GM18951 (cell line): ENCODE measurements at regions not wholly inside any gene's neighbourhood (a gene's known extent, or its start where the extent isn't known, plus 50 kb on each side); places are given as distances from the start of the nearest gene placed in this dataset.

ENCODE experiments used
- POLR2A ChIP-seq: IDR thresholded peaks from 4 replicates; pipeline ENCODE4 v1.6.1; 2011; ENCODE audit warnings: mild to moderate bottlenecking; ENCODE audit not compliant: insufficient read length, insufficient read depth; ENCODE audit errors: extremely low read depth
- in situ Hi-C: fragments of 300-500 bp; cut with MboI; formaldehyde crosslinking; loops from one replicate; pipeline ENCODE4 v1.12.0; 2022; ENCODE audit warnings: low sequenced_read_pairs, mixed read lengths, inconsistent platforms; ENCODE audit not compliant: unreplicated experiment

DNA sequence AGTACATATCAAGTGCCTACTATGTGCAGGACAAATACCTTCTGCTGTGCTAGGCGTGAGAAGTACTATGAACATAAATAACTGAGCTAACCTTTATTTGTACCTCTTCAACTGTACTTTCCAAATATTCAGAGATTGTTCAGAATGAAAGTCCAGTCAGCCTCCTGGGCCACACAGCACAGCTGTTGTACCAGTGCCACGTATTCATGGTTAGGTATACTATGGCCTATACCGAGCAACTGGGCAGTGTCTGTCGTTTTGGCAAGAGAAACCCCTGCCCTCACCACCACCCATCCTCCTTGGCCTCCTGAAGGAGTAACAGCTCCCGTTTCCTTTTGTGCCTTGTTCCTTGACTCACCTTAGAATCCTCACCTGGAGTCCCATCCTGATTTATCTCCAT lies 53.0 kb downstream of the RASSF10 start:
- TF ChIP-seq POLR2A, result no peak
- in situ Hi-C loops, result no loop called here

DNA sequence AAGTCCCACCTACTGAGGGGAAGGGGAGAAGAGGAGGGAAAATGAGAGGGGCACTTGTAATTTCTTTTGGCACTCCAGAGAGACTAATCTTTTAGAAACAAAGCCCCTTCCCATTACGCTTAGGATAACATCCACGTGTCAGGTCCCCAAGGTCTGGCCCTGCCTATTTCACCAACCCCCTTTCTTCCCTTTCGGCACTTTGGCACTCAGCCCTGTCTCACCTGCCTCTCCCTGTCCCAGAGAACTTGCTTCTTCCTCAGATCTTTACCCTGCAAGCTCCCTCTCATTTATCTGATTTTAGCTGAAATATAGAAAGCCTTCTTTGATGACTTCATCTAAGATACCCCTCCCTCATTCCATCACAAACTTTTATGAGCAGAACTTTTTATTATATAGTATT lies 55.5 kb downstream of the RASSF10 start:
- TF ChIP-seq POLR2A, result no peak
- in situ Hi-C loops, result no loop called here

DNA sequence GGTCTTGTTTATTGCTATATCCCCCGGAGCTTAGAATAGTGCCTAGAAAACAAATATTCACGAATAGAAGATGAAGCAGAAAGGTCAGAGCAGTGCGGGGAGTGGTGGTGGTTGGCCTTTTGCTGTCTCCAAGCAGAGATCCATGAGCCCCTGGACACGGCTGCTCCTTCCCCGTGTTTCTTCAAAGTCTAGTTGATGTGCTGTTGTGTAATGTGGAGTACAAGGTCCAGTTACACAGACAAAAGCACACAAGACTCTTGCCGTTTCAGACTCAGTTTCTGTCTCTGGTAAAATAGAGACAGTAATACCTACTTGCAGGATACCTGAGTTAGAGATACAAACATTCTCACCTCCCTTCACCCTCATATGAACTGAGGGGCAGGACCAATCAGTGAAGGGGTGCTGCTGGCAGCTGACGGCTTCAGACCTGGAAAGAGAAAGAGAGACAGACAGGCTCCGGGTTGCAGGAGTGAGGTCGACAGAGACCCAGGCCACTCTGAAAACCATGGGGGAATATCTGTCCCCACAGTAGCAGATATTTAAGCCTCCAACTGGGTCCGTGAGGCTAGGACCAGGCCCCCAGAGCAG lies 56.2 kb downstream of the RASSF10 start:
- in situ Hi-C loops, result no loop called here
- TF ChIP-seq POLR2A, result no peak

DNA sequence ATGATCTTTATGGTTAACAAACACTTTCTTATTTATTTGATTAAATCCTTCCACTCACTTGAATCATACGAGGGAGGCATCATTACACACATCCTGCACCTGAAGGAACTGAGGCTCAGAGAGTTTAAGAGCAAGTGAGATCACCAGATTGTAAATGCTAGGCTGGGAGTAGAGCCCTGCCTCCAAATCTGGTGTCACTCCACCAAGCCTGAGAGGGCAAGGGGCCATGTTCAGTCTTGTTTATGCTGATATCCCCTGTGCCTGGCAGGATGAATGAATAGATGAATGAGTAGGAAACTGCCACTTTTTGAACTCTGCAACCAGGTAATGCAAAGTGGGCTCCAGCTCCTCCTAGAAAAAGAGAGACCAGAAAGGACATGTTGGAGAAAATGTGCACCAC lies 59.1 kb downstream of the RASSF10 start:
- no peak for TF ChIP-seq POLR2A
- in situ Hi-C loops, result no loop called here

DNA sequence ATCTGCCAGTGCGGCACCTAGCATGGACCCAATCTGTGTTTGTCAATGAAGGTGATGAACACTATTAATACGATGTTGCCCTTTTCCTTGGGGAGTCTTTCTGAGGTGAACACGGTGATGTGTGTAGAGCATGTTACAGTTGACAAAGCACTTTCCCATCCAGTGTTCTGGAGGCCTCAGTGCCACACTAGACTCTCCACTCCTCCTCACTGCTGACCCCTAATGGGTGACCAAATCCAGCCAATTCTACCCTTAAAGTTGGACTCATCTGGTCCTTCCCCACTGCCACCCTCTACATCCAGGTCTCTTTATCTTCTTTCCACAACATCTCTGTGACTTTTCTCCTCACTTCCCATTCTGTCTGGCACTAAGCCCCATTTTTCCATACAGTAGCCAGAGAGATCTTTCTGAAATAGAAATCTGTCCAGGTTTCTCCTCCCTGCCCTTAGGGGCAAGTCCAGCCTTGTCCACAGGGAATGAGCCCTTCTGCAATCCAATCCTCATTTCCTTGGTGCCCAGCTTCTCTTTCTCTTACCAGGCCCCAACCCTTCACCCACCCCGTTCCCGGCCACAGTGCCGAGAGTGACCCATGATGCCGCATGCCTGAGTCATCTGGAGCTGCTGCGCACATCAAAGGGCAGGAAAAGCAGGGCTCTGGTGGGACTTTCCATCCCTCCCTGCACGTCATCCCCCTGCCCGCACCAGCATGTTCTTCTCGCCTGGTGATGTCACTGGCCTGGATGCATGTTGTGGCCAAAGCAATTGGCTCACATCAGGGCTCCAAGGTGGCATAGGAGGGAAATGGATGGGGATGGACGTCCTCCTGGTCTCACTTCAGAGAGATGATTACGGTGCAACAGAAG lies 64.2 kb downstream of the RASSF10 start:
- in situ Hi-C loops, result no loop called here

DNA sequence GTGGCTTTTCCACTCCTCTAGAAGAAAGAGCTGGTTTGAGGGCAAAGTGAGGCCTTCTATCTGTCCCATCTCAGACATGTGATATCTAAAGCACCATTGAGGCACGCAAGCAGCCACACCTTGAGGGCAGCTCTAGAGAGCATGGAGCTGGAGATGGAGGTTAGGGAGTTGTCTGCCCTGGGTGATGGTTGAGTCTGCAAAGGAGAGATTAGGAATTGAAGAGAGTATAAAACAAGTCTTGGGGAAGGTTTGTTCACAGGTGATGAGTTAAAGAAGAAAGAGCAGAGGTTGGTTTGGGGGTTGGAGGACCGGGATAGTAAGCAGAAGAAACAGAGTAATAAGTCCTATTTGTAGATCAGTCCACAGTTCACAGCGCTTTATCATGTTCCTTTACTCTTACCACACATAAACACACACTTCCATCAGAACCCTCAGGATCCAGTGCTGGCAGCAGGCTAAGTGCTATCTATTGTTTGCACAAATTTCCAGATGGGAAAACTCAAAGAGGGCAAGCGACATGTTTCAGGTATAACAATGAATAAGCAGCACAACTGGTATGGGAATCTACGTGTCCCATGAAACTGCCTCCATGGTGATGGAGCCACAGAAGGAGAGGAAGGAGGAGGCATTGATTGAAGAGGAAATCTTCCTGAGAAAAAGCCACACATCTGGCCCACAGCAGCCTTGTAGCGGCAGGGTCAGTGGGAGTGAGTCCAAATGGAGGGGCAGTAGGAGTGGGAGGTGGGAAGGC lies 65.8 kb downstream of the RASSF10 start:
- in situ Hi-C loops, result no loop called here
- no peak for TF ChIP-seq POLR2A

More for the DNA sequence above, 64.2 kb downstream of the RASSF10 start:
- TF ChIP-seq POLR2A, result no peak

DNA sequence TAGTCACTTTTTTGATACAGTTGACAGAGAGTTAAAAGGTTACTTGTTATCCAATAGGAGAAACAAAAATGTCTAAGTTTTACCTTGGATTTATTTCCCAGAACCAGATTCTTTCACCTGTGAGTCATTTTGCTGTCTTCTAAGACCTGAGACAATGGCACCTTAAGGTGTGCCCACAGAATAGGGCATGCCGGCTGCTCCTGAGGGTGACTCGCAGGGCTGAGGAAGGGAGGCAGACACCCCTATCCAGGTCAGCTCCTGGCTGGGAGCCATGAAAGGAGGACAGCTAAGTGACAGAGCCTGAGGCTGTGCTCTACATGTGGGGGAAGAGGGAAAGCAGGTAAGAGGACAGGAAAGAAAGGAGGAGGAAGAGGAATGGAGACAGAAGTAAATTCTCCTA lies 67.8 kb downstream of the RASSF10 start:
- in situ Hi-C loops, result no loop called here
- TF ChIP-seq POLR2A, result no peak

DNA sequence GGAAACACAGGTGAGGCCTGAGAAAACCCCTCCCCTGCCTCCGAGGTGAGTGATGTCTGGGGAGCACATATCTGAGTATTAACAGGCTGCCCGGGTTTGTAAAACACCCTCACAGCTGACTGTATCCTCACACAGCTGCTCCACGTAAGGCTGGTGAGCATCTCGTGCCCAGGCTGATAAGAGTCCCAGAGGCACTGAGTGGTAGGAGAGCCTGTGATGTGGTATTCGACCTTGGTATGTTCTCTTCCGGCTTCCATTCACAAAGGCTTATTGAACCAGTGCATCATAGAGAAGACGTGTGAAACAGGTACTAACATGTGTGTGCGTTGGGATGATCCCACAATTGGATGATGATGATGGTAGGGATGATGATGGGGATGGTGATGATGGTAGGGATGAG lies 71.7 kb downstream of the RASSF10 start:
- in situ Hi-C loops, result no loop called here
- no peak for TF ChIP-seq POLR2A

DNA sequence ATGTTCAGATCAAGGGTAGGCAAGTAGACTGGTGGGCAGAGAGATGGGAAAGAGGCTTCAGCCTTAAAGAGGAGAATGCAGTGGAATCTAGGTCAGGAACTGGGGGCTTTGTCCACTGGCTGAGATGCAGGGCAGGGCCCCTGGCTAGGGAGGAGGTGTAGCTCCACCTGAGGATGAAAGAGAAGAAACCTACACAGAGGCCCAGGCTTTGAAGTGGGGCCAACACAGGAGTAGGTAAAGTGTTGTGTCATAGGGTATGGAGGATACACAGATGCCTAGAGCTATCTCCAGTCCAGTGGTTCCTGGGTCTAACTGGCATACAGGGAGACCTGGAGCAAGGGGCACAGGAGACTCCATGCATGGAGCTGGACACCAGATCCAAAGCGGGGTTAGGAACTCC lies 73.5 kb downstream of the RASSF10 start:
- in situ Hi-C loops, result no loop called here
- TF ChIP-seq POLR2A, result no peak

DNA sequence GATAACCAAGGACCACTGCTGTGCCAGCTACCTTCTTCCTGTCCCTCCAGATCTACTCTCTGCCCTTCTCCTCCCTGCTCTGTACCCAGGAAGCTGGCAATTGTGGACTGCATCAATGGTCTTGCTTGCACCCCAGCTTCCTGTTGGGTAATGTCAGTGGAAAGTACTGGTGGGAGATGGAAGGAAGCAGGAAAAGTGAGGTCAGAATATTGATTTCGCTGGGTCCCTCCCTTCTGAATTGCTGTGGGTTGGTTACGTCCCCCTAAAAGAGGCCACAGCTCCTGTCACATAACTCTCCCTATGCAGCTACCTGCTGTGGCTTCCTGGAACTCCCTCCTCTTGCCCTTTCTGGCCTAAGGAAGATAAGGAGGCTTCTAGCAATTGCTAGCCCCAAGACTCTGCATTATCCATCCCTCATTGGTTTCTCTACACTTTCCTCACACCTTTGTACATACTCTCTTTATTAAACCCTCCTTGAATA lies 81.2 kb downstream of the RASSF10 start:
- in situ Hi-C loops, result no loop called here
- no peak for TF ChIP-seq POLR2A

DNA sequence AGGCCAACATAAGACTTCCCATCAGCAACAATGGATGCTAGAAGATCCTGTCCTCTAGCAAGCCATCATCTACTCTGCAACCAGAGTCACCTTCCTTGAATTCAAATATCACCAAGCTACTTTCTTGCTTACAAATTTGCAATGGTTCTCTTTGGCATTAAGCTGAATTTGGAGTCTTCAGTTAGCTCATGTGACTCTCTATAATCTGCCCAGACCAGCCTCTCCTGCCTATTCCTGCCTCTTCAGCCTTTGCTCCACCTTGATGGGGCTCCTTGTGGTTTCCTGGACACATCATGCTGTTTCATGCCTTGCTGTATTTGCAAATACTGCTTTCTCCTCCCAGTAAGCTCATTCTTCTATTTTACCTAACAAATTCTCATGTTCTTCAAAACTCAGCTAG lies 82.3 kb downstream of the RASSF10 start:
- no peak for TF ChIP-seq POLR2A
- in situ Hi-C loops, result no loop called here

DNA sequence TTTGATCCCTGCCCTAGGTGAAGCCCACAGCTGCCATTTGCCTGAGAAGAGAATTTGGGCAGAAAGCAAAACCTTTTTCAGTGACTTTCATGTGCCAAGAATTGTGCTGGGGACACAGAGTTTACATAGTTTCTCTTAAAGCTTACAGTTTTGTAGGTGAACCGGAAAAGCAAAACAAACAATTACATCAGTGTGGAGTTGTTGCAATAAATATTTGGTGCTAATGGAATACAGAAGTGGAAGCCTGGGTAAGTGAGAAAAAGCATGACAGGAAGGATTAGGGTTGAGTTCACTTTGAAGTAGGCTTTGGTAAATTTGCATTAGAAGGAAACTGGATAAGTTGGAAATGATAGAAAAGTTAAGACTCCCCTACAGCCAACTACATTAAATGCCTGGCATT lies 82.7 kb downstream of the RASSF10 start:
- in situ Hi-C loops, result no loop called here
- no peak for TF ChIP-seq POLR2A

DNA sequence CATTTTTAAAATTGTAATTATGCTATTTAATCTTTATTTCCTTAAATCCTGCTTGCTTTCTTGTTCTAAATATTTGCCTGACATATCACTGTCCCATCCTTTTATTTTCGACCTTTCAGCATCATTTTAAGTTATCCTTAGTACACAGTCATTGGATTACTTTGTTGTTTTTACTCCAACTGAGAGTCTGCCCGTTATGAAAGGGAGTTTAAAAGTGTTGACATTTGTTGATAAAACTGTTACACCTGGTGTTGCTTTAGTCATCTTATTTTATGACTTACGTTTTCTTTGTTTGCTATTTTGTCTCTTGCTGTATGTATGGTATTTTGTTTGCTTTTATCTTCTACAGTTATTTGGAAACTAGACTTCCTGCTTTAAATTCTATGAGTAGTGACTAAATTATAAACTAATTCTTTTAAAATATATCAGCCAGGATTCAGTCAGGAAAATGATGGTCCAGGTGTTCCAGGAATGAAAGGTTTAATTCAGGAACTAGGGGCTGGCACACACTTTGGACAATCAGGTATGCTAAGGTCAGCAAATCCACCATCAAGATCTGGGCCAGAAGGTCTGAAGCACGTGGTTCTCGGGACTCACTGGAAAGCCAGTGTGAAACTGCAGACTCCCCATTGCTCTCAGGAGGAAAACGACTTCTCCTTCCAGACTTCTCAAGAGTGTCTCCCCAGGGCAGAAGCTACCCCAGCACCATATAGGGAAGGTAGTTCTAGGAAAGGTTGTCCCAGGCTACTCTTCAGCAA lies 86.0 kb downstream of the RASSF10 start:
- TF ChIP-seq POLR2A, result no peak
- in situ Hi-C loops, result no loop called here

DNA sequence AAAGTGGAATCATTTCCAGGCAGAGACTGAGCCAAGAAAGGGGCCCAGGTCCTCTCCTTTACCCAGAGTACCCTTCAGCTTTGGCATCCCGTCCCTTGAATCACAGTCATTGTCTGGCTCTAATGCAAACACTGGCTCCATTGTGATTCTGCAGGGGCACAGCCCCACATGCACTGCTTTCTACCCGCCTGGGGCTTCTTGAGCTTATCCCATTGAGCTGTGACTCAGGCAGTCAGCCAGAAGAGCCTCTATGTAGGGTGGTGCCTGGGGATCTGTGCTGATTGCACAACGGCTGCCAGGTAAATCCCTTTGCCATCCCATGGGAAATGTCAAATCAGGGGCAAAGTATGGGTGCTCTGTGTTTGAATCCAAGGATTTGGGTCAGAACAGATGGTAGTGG lies 88.9 kb downstream of the RASSF10 start:
- no peak for TF ChIP-seq POLR2A
- in situ Hi-C loops, result no loop called here
